GM18867 (cell line): ENCODE measurements at regions not wholly inside any gene's neighbourhood (a gene's known extent, or its start where the extent isn't known, plus 50 kb on each side); places are given as distances from the start of the nearest gene placed in this dataset.
"Not testable (repeated sequence)": the region's sequence is repeated elsewhere in the genome, so short reads cannot be mapped to it uniquely, and the experiment has no call there.

Source experiments
- ATAC-seq: cut with Tn5 transposase; IDR thresholded peaks from one replicate; pipeline ENCODE4 v1.9.1; 2021; ENCODE audit warnings: mild to moderate bottlenecking, moderate library complexity; ENCODE audit not compliant: unreplicated experiment

- ATAC-seq = peak; percentile 39
These were observed 121.0 kb upstream of the MBNL1 start for GRCh38 chr3:152147748-152148147.

GRCh38 chr3:152148579-152148978 lies 120.2 kb upstream of the MBNL1 start:
- no peak for ATAC-seq

GRCh38 chr3:152149832-152150231 lies 118.9 kb upstream of the MBNL1 start:
- no peak for ATAC-seq

GRCh38 chr3:152151216-152151876 lies 117.4 kb upstream of the MBNL1 start:
- ATAC-seq = peak; percentile 45

GRCh38 chr3:152151877-152152765 lies 116.6 kb upstream of the MBNL1 start:
- ATAC-seq = not testable (repeated sequence)

GRCh38 chr3:152153115-152153514 lies 115.6 kb upstream of the MBNL1 start:
- not testable (repeated sequence) for ATAC-seq

GRCh38 chr3:152155246-152156020 lies 113.3 kb upstream of the MBNL1 start:
- no peak for ATAC-seq

- ATAC-seq = peak; percentile 74
These were observed 111.8 kb upstream of the MBNL1 start for GRCh38 chr3:152156880-152157279.

- ATAC-seq = no peak
These were observed 111.4 kb upstream of the MBNL1 start for GRCh38 chr3:152157337-152157736.

GRCh38 chr3:152159328-152159727 lies 109.4 kb upstream of the MBNL1 start:
- no peak for ATAC-seq

- no peak for ATAC-seq
These were observed 108.2 kb upstream of the MBNL1 start for GRCh38 chr3:152160350-152161011.

- ATAC-seq = no peak
These were observed 96.3 kb upstream of the MBNL1 start for GRCh38 chr3:152172460-152172859.

- no peak for ATAC-seq
These were observed 95.1 kb upstream of the MBNL1 start for GRCh38 chr3:152173627-152174026.

- ATAC-seq = no peak
These were observed 93.7 kb upstream of the MBNL1 start for GRCh38 chr3:152174876-152175527.

- ATAC-seq = no peak
These were observed 93.2 kb upstream of the MBNL1 start for GRCh38 chr3:152175528-152175889.

- ATAC-seq = no peak
These were observed 92.5 kb upstream of the MBNL1 start for GRCh38 chr3:152176241-152176640.

GRCh38 chr3:152176998-152177397 lies 91.7 kb upstream of the MBNL1 start:
- ATAC-seq = no peak

- ATAC-seq = peak; percentile 94
These were observed 91.0 kb upstream of the MBNL1 start for GRCh38 chr3:152177757-152178156.

GRCh38 chr3:152183473-152183872 lies 85.3 kb upstream of the MBNL1 start:
- ATAC-seq = peak; percentile 70

- ATAC-seq = no peak
These were observed 83.6 kb upstream of the MBNL1 start for GRCh38 chr3:152184971-152185686.
